SK-N-SH (cell line): ENCODE measurements at regions not wholly inside any gene's neighbourhood (a gene's known extent, or its start where the extent isn't known, plus 50 kb on each side); places are given as distances from the start of the nearest gene placed in this dataset.

Experiments
- CTCF ChIA-PET: fragments of 300-600, 350-600 bp; formaldehyde crosslinking; extraction: SDS; loops from one replicate; lab custom pipeline; 2021; lab: Yijun Ruan, JAX
- POLR2A ChIA-PET: fragments of 350-600 bp; sonication (Branson Sonifier 250); formaldehyde crosslinking; extraction: SDS; loops from one replicate; lab custom pipeline; 2020; ENCODE audit warnings: antibody characterized with exemption, inconsistent platforms; lab: Yijun Ruan, JAX
- DNase-seq: peaks from one replicate; pipeline ENCODE4 v3.0.0; 2012
- H2AFZ ChIP-seq: fragments of 200-600 bp; sonication (generic); 2 replicates; pipeline ENCODE4 v1.8.1; 2016; ENCODE audit warnings: antibody characterized with exemption, mild to moderate bottlenecking, low read depth
- H3F3A ChIP-seq: fragments of 200-600 bp; sonication (generic); replicated peaks from 2 replicates; pipeline ENCODE3; 2016; ENCODE audit warnings: antibody characterized with exemption, mild to moderate bottlenecking; ENCODE audit not compliant: insufficient read depth
- H3K27ac ChIP-seq, 2 experiments: fragments of 200-500 bp in 1 of 2; fragments of 200-600 bp in 1 of 2; sonication (Bioruptor generic) in 1 of 2; sonication (generic), shearing (Covaris generic) in 1 of 2; 2 replicates each; pipeline versions ENCODE4 v1.5.1 to v1.6.1; 2014 to 2016; ENCODE audit warnings: low read depth in 2 of 2, inconsistent platforms in 1 of 2, low read length in 1 of 2, mild to moderate bottlenecking in 1 of 2, mixed read lengths in 1 of 2
- H3K27me3 ChIP-seq: fragments of 200-600 bp; sonication (generic), shearing (Covaris generic); 2 replicates; pipeline ENCODE4 v1.6.1; 2016; ENCODE audit warnings: mixed run types; ENCODE audit not compliant: insufficient read depth
- H3K36me3 ChIP-seq, 2 experiments: fragments of 200-500 bp in 1 of 2; fragments of 200-600 bp in 1 of 2; sonication (Bioruptor generic) in 1 of 2; sonication (generic) in 1 of 2; replicated peaks in 1 of 2; 2 replicates each; pipeline versions ENCODE3 to v1.5.1; 2014 to 2016; ENCODE audit warnings: low read length in 1 of 2, mild to moderate bottlenecking in 1 of 2; ENCODE audit not compliant: insufficient read depth in 2 of 2, control insufficient read depth in 1 of 2
- H3K4me1 ChIP-seq, 2 experiments: fragments of 200-500 bp in 1 of 2; fragments of 200-600 bp in 1 of 2; sonication (Bioruptor generic) in 1 of 2; sonication (generic), shearing (Covaris generic) in 1 of 2; 2 replicates each; pipeline versions ENCODE4 v1.5.1 to v1.6.1; 2014 to 2016; ENCODE audit warnings: low read depth in 1 of 2, low read length in 1 of 2, mixed run types in 1 of 2; ENCODE audit not compliant: insufficient read depth in 2 of 2, control insufficient read depth in 1 of 2
- H3K4me2 ChIP-seq: fragments of 200-600 bp; sonication (generic), shearing (Covaris generic); 2 replicates; pipeline ENCODE4 v1.6.1; 2017; ENCODE audit warnings: mixed run types
- H3K4me3 ChIP-seq, 2 experiments: fragments of 200-500 bp in 1 of 2; fragments of 200-600 bp in 1 of 2; sonication (Bioruptor generic) in 1 of 2; sonication (generic), shearing (Covaris generic) in 1 of 2; 2 replicates each; pipeline versions ENCODE4 v1.5.1 to v1.8.1; 2014 to 2016; ENCODE audit warnings: low read depth in 2 of 2, inconsistent platforms in 1 of 2, low read length in 1 of 2, mild to moderate bottlenecking in 1 of 2, mixed read lengths in 1 of 2, moderate library complexity in 1 of 2
- H3K79me2 ChIP-seq: fragments of 200-600 bp; sonication (generic); 2 replicates; pipeline ENCODE4 v1.8.1; 2017; ENCODE audit warnings: mild to moderate bottlenecking; ENCODE audit not compliant: insufficient read depth
- H3K9ac ChIP-seq: fragments of 200-600 bp; sonication (generic); 2 replicates; pipeline ENCODE4 v1.6.1; 2017; ENCODE audit warnings: mixed run types
- H3K9me2 ChIP-seq: fragments of 200-600 bp; sonication (generic); 2 replicates; pipeline ENCODE4 v1.6.1; 2017; ENCODE audit warnings: mixed run types
- H3K9me3 ChIP-seq: fragments of 200-600 bp; sonication (generic); 2 replicates; pipeline ENCODE4 v1.6.1; 2017; ENCODE audit warnings: mixed run types, mild to moderate bottlenecking, moderate library complexity
- H4K20me1 ChIP-seq: fragments of 200-600 bp; sonication (generic); 2 replicates; pipeline ENCODE4 v1.6.1; 2017; ENCODE audit warnings: mild to moderate bottlenecking, mixed run types; ENCODE audit not compliant: insufficient read depth
- CHD2 ChIP-seq: fragments of 150-350 bp; IDR thresholded peaks from 2 replicates; pipeline ENCODE4 v1.6.1; 2018; ENCODE audit warnings: low read length; ENCODE audit not compliant: partially characterized antibody
- FOXJ3 ChIP-seq: sonication (generic); formaldehyde crosslinking; IDR thresholded peaks from 2 replicates; pipeline ENCODE4 v1.5.1; 2020; ENCODE audit warnings: mild to moderate bottlenecking, missing genetic modification reagents
- FOXM1 ChIP-seq: IDR thresholded peaks from 2 replicates; pipeline ENCODE4 v1.4.0; 2012; ENCODE audit warnings: low read depth, mild to moderate bottlenecking
- MEF2A ChIP-seq: IDR thresholded peaks from 2 replicates; pipeline ENCODE4 v1.4.0; 2012; ENCODE audit warnings: low read depth, borderline replicate concordance
- MXI1 ChIP-seq: IDR thresholded peaks from 2 replicates; pipeline ENCODE4 v1.6.1; 2012; ENCODE audit warnings: mild to moderate bottlenecking, low read depth, low read length, improper control_type of control experiment
- NFIC ChIP-seq: IDR thresholded peaks from 2 replicates; pipeline ENCODE4 v1.4.0; 2012; ENCODE audit warnings: borderline replicate concordance
- NRF1 ChIP-seq: IDR thresholded peaks from 2 replicates; pipeline ENCODE4 v1.6.1; 2012; ENCODE audit warnings: low read depth, mild to moderate bottlenecking, low read length
- POLR2AphosphoS5 ChIP-seq: IDR thresholded peaks from 2 replicates; pipeline ENCODE4 v1.6.1; 2012; ENCODE audit warnings: low read depth, low read length
- RCOR1 ChIP-seq: fragments of 150-350 bp; IDR thresholded peaks from 2 replicates; pipeline ENCODE4 v1.6.1; 2017; ENCODE audit warnings: antibody characterized with exemption, low read length
- RXRA ChIP-seq: IDR thresholded peaks from 2 replicates; pipeline ENCODE4 v1.4.0; 2012; ENCODE audit warnings: low read depth, mild to moderate bottlenecking, borderline replicate concordance
- SIN3A ChIP-seq: IDR thresholded peaks from 2 replicates; pipeline ENCODE4 v1.6.1; 2012; ENCODE audit warnings: low read depth, mild to moderate bottlenecking, low read length, moderate library complexity, borderline replicate concordance
- SMC3 ChIP-seq: IDR thresholded peaks from 2 replicates; pipeline ENCODE4 v1.6.1; 2012; ENCODE audit warnings: low read depth, low read length, improper control_type of control experiment
- TAF1 ChIP-seq: IDR thresholded peaks from 2 replicates; pipeline ENCODE4 v1.6.1; 2012; ENCODE audit warnings: low read depth, mild to moderate bottlenecking, low read length, moderate library complexity, borderline replicate concordance
- TEAD4 ChIP-seq: IDR thresholded peaks from 2 replicates; pipeline ENCODE4 v1.4.0; 2012; ENCODE audit warnings: mild to moderate bottlenecking, borderline replicate concordance; ENCODE audit not compliant: insufficient read depth
- WGBS: methylation state at CpG from one replicate; pipeline ENCODE4 v1.1.6; 2017; ENCODE audit warnings: low lambda C conversion rate; 5-methylcytosine and 5-hydroxymethylcytosine counted together
- TF ChIP-seq, protein P1 (sequence below): IDR thresholded peaks from 2 replicates; pipeline ENCODE4 v1.4.0; 2012; ENCODE audit warnings: low read depth
- TF ChIP-seq, protein P2 (sequence below): IDR thresholded peaks from 2 replicates; pipeline ENCODE4 v1.4.0; 2012; ENCODE audit warnings: low read depth, borderline replicate concordance
- TF ChIP-seq, protein P3 (sequence below): fragments of 150-350 bp; IDR thresholded peaks from 2 replicates; pipeline ENCODE4 v1.6.1; 2016; ENCODE audit warnings: mild to moderate bottlenecking, low read depth, low read length
- TF ChIP-seq, protein P4 (sequence below): IDR thresholded peaks from 2 replicates; pipeline ENCODE4 v1.4.0; 2012; ENCODE audit warnings: low read depth, borderline replicate concordance
- TF ChIP-seq, protein P5 (sequence below): fragments of 200-600 bp; sonication (generic); IDR thresholded peaks from 2 replicates; pipeline ENCODE4 v1.6.1; 2017; ENCODE audit warnings: antibody characterized with exemption, mild to moderate bottlenecking, moderate library complexity
- TF ChIP-seq, protein P6 (sequence below): IDR thresholded peaks from 2 replicates; pipeline ENCODE4; 2012

DNA sequence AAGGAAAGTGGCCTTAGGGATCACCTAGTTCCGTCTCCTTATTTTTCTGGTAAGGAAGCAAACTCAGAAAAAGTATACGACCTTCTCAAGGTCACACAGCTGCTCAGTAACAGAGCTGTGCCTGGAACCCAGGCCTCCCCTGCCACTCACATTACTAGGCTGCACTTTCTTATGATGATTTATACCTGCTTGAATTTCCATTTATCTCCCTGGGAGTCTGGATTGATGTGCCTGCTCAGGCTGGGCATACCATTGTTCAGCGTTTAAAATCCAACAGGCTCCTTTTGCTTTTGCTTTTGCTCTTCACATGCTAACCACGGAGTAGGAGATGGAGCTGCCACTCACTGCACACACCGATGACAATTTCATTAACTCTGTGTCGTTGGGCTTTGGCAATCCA, 241.0 kb downstream of the OLFM4 start:
- no peaks in the 10 kb centered on the region for H4K20me1 ChIP-seq
- POLR2A ChIA-PET = no interaction called here
- H3F3A ChIP-seq = no peaks in the 10 kb centered on the region
- no peak overlapping the region for H3K4me2 ChIP-seq
- H2AFZ ChIP-seq = no peak overlapping the region
- no peaks in the 10 kb centered on the region for H3K27me3 ChIP-seq
- H3K79me2 ChIP-seq = no peaks in the 10 kb centered on the region
- no peaks in the 10 kb centered on the region for H3K9me2 ChIP-seq
- TF ChIP-seq TEAD4 (no peak), FOXM1 (no peak), CHD2 (no peak), NRF1 (no peak), NFIC (no peak), MEF2A (no peak), RCOR1 (no peak), MXI1 (no peak), SIN3A (no peak), POLR2AphosphoS5 (no peak), SMC3 (no peak), RXRA (no peak), FOXJ3 (no peak), TAF1 (no peak)
- TF ChIP-seq, protein P1, sequence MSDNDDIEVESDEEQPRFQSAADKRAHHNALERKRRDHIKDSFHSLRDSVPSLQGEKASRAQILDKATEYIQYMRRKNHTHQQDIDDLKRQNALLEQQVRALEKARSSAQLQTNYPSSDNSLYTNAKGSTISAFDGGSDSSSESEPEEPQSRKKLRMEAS = no peak
- TF ChIP-seq, protein P2, sequence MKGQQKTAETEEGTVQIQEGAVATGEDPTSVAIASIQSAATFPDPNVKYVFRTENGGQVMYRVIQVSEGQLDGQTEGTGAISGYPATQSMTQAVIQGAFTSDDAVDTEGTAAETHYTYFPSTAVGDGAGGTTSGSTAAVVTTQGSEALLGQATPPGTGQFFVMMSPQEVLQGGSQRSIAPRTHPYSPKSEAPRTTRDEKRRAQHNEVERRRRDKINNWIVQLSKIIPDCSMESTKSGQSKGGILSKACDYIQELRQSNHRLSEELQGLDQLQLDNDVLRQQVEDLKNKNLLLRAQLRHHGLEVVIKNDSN = no peak
- TF ChIP-seq, protein P3, sequence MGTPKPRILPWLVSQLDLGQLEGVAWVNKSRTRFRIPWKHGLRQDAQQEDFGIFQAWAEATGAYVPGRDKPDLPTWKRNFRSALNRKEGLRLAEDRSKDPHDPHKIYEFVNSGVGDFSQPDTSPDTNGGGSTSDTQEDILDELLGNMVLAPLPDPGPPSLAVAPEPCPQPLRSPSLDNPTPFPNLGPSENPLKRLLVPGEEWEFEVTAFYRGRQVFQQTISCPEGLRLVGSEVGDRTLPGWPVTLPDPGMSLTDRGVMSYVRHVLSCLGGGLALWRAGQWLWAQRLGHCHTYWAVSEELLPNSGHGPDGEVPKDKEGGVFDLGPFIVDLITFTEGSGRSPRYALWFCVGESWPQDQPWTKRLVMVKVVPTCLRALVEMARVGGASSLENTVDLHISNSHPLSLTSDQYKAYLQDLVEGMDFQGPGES = no peak
- TF ChIP-seq, protein P4, sequence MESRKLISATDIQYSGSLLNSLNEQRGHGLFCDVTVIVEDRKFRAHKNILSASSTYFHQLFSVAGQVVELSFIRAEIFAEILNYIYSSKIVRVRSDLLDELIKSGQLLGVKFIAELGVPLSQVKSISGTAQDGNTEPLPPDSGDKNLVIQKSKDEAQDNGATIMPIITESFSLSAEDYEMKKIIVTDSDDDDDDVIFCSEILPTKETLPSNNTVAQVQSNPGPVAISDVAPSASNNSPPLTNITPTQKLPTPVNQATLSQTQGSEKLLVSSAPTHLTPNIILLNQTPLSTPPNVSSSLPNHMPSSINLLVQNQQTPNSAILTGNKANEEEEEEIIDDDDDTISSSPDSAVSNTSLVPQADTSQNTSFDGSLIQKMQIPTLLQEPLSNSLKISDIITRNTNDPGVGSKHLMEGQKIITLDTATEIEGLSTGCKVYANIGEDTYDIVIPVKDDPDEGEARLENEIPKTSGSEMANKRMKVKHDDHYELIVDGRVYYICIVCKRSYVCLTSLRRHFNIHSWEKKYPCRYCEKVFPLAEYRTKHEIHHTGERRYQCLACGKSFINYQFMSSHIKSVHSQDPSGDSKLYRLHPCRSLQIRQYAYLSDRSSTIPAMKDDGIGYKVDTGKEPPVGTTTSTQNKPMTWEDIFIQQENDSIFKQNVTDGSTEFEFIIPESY = no peak
- TF ChIP-seq, protein P5, sequence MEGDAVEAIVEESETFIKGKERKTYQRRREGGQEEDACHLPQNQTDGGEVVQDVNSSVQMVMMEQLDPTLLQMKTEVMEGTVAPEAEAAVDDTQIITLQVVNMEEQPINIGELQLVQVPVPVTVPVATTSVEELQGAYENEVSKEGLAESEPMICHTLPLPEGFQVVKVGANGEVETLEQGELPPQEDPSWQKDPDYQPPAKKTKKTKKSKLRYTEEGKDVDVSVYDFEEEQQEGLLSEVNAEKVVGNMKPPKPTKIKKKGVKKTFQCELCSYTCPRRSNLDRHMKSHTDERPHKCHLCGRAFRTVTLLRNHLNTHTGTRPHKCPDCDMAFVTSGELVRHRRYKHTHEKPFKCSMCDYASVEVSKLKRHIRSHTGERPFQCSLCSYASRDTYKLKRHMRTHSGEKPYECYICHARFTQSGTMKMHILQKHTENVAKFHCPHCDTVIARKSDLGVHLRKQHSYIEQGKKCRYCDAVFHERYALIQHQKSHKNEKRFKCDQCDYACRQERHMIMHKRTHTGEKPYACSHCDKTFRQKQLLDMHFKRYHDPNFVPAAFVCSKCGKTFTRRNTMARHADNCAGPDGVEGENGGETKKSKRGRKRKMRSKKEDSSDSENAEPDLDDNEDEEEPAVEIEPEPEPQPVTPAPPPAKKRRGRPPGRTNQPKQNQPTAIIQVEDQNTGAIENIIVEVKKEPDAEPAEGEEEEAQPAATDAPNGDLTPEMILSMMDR = no peak
- TF ChIP-seq, protein P6, sequence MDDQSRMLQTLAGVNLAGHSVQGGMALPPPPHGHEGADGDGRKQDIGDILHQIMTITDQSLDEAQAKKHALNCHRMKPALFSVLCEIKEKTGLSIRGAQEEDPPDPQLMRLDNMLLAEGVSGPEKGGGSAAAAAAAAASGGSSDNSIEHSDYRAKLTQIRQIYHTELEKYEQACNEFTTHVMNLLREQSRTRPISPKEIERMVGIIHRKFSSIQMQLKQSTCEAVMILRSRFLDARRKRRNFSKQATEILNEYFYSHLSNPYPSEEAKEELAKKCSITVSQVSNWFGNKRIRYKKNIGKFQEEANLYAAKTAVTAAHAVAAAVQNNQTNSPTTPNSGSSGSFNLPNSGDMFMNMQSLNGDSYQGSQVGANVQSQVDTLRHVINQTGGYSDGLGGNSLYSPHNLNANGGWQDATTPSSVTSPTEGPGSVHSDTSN = no peak
- CTCF ChIA-PET = interaction anchor here (1.0 to 1.7 kb wide), 3 partner anchors 18 to 43 kb away, joined by 3 to 5 read pairs (median 4); no protein-coding TSS in a partner anchor
- WGBS = 38% methylated on average over 6 of the region's 6 CpGs
- H3K9me3 ChIP-seq = no peaks in the 10 kb centered on the region
- no peak overlapping the region for H3K4me3 ChIP-seq
- no peak overlapping the region for H3K27ac ChIP-seq
- no peak for DNase-seq
- H3K4me1 ChIP-seq = no peaks in the 10 kb centered on the region
- no peaks in the 10 kb centered on the region for H3K36me3 ChIP-seq
- no peak overlapping the region for H3K9ac ChIP-seq
